ENCODE measurements at regions not wholly inside any gene's neighbourhood (a gene's known extent, or its start where the extent isn't known, plus 50 kb on each side); places are given as distances from the start of the nearest gene placed in this dataset.

DNA sequence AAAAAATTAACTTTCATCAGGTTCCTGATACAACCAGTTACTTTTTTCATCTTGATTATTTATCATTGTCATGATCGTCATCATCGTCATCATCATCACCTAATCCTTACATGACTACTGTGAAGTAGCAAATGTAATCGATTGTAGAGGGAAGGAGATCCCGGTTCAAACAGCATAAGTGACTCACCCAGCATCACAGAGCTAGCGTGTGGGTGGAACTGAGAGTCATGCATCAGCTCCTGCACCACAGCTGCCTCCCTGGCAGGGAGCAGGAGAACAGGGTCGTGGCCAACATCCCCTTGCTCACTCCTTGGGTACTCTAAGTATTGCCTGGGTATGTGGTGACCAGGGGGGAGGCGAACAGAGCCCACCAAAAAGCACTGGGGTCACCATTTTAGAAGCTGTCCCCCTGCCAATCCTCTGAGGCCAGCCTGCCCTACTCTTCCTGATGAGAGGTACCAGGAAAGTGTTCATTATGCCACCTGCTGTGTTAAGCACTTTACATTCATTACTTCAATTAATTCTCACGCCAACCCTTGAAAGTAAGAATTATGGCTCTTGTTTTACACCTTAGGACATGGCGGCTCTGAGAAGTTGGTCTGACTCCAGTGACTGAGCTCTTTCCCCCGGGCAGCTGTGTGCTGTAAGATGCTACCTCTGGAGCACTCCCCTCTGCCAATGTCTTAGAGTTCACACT lies 425.2 kb downstream of the CD83 start:
- TF ChIP-seq, protein P1, sequence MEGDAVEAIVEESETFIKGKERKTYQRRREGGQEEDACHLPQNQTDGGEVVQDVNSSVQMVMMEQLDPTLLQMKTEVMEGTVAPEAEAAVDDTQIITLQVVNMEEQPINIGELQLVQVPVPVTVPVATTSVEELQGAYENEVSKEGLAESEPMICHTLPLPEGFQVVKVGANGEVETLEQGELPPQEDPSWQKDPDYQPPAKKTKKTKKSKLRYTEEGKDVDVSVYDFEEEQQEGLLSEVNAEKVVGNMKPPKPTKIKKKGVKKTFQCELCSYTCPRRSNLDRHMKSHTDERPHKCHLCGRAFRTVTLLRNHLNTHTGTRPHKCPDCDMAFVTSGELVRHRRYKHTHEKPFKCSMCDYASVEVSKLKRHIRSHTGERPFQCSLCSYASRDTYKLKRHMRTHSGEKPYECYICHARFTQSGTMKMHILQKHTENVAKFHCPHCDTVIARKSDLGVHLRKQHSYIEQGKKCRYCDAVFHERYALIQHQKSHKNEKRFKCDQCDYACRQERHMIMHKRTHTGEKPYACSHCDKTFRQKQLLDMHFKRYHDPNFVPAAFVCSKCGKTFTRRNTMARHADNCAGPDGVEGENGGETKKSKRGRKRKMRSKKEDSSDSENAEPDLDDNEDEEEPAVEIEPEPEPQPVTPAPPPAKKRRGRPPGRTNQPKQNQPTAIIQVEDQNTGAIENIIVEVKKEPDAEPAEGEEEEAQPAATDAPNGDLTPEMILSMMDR (IDR thresholded peaks at IDR 0.05; ENCODE audit: extremely low read depth, low read depth, low read length) = no peak
- H3K9me3 ChIP-seq (ENCODE audit: low read depth, low read length) = no peaks in the 10 kb centered on the region
- no peaks in the 10 kb centered on the region for H3K27me3 ChIP-seq (ENCODE audit: insufficient read depth, low read length)
- no peaks in the 10 kb centered on the region for H3K79me2 ChIP-seq (ENCODE audit: insufficient read depth, low read length)
- H4K20me1 ChIP-seq (ENCODE audit: insufficient read depth, low read length) = no peaks in the 10 kb centered on the region
- H3K36me3 ChIP-seq (ENCODE audit: insufficient read depth, low read length) = no peaks in the 10 kb centered on the region
- H3K4me3 ChIP-seq (ENCODE audit: insufficient read depth, low read length) = no peak overlapping the region
- H3K4me2 ChIP-seq (ENCODE audit: insufficient read depth, low read length) = peak overlapping the region; percentile 8
- peak; percentile 80 for DNase-seq (ENCODE audit: insufficient read length, low spot score, missing footprints)
- no peak overlapping the region for H3K27ac ChIP-seq (ENCODE audit: low read depth, low read length)
- no peak overlapping the region for H2AFZ ChIP-seq (ENCODE audit: low read length)
- H3K4me1 ChIP-seq (ENCODE audit: insufficient read depth, low read length) = peaks cover 24% of the 10 kb centered on the region

DNA sequence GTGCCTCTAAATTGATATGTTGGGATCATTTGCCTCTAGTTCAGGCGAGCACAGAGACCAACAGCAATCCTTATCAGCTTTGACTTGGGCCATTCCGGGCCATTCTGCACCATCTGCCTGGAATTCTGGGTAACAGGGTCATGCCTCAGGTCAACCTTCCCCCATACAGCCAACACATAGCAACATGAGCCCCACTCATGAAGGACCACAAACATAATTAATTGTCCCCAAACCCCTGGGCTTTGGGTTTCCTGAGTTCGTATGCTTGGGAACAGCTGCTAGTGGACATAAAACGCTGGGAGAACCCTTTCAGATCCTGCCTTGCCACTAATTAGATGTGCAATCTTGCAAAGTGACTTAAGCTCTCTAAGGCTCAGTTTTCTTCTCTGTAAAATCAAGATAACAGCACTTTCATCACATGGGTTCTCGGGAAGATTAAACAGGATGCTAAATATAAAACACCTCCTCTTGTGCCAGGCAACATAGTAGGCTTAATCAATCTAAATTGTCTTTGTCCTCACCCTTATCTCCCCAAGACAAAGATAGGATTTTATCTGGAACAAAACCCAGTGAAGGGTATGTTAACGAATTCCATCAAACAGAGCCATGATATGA lies 426.5 kb downstream of the CD83 start:
- no peaks in the 10 kb centered on the region for H4K20me1 ChIP-seq (ENCODE audit: insufficient read depth, low read length)
- peaks cover 24% of the 10 kb centered on the region for H3K4me1 ChIP-seq (ENCODE audit: insufficient read depth, low read length)
- no peak overlapping the region for H2AFZ ChIP-seq (ENCODE audit: low read length)
- TF ChIP-seq, protein P1 (IDR thresholded peaks at IDR 0.05; ENCODE audit: extremely low read depth, low read depth, low read length) = no peak
- H3K9me3 ChIP-seq (ENCODE audit: low read depth, low read length) = no peaks in the 10 kb centered on the region
- H3K27me3 ChIP-seq (ENCODE audit: insufficient read depth, low read length) = no peaks in the 10 kb centered on the region
- no peak overlapping the region for H3K27ac ChIP-seq (ENCODE audit: low read depth, low read length)
- H3K4me2 ChIP-seq (ENCODE audit: insufficient read depth, low read length) = no peak overlapping the region
- no peaks in the 10 kb centered on the region for H3K36me3 ChIP-seq (ENCODE audit: insufficient read depth, low read length)
- DNase-seq (ENCODE audit: insufficient read length, low spot score, missing footprints) = no peak
- no peak overlapping the region for H3K4me3 ChIP-seq (ENCODE audit: insufficient read depth, low read length)
- no peaks in the 10 kb centered on the region for H3K79me2 ChIP-seq (ENCODE audit: insufficient read depth, low read length)

DNA sequence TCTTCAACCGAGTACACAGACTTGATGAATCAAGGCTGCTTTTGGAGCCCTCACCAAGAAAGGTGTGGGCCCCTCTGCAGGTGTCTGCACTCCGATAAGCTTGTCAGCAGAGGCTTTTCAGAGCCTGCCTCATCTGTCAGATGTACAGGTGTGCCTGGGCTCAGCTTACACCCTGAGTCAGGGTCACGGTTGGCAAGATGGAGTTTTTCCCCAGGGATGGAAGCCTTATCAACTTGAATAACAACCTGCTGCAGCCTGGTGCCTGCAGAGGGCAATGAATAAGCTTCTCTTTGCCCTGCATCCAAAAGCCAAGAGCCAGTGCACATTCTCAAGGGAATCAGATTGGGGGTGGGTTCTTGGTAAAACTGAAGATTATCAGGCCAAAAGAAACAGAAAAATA lies 427.1 kb downstream of the CD83 start:
- H4K20me1 ChIP-seq (ENCODE audit: insufficient read depth, low read length) = no peaks in the 10 kb centered on the region
- H3K4me3 ChIP-seq (ENCODE audit: insufficient read depth, low read length) = no peak overlapping the region
- H3K79me2 ChIP-seq (ENCODE audit: insufficient read depth, low read length) = no peaks in the 10 kb centered on the region
- DNase-seq (ENCODE audit: insufficient read length, low spot score, missing footprints) = no peak
- no peaks in the 10 kb centered on the region for H3K9me3 ChIP-seq (ENCODE audit: low read depth, low read length)
- H3K27me3 ChIP-seq (ENCODE audit: insufficient read depth, low read length) = no peaks in the 10 kb centered on the region
- TF ChIP-seq, protein P1 (IDR thresholded peaks at IDR 0.05; ENCODE audit: extremely low read depth, low read depth, low read length) = no peak
- no peaks in the 10 kb centered on the region for H3K36me3 ChIP-seq (ENCODE audit: insufficient read depth, low read length)
- no peak overlapping the region for H3K27ac ChIP-seq (ENCODE audit: low read depth, low read length)
- H3K4me1 ChIP-seq (ENCODE audit: insufficient read depth, low read length) = peaks cover 24% of the 10 kb centered on the region
- H3K4me2 ChIP-seq (ENCODE audit: insufficient read depth, low read length) = no peak overlapping the region
- H2AFZ ChIP-seq (ENCODE audit: low read length) = no peak overlapping the region

DNA sequence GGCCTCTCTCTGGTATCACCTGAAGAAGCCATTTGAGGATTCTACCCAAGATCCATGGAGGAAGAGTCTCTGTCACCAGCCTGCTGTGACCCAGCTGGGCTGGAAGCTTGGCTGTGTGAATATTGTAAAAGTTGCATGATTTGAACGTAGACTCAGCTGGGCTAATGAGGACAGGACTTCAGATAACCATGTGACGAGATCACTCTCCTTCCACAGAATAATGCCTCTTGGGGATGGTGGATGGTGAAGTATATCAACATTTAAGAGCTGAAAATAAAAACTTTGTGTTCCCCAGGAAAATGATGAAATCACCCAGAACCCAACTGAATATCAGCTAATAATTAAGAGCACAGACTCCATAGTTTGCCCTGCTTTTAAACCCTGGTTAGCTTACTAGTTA lies 427.9 kb downstream of the CD83 start:
- no peak for DNase-seq (ENCODE audit: insufficient read length, low spot score, missing footprints)

More for the DNA sequence above, 427.9 kb downstream of the CD83 start:
- H3K4me3 ChIP-seq (ENCODE audit: insufficient read depth, low read length) = no peak overlapping the region
- no peaks in the 10 kb centered on the region for H4K20me1 ChIP-seq (ENCODE audit: insufficient read depth, low read length)
- TF ChIP-seq, protein P1 (IDR thresholded peaks at IDR 0.05; ENCODE audit: extremely low read depth, low read depth, low read length) = no peak
- H3K27me3 ChIP-seq (ENCODE audit: insufficient read depth, low read length) = no peaks in the 10 kb centered on the region
- no peak overlapping the region for H3K4me2 ChIP-seq (ENCODE audit: insufficient read depth, low read length)
- H3K79me2 ChIP-seq (ENCODE audit: insufficient read depth, low read length) = no peaks in the 10 kb centered on the region
- H3K4me1 ChIP-seq (ENCODE audit: insufficient read depth, low read length) = peaks cover 20% of the 10 kb centered on the region
- H3K36me3 ChIP-seq (ENCODE audit: insufficient read depth, low read length) = no peaks in the 10 kb centered on the region
- no peak overlapping the region for H2AFZ ChIP-seq (ENCODE audit: low read length)
- no peak overlapping the region for H3K27ac ChIP-seq (ENCODE audit: low read depth, low read length)
- no peaks in the 10 kb centered on the region for H3K9me3 ChIP-seq (ENCODE audit: low read depth, low read length)
